ENCODE measurements at regions not wholly inside any gene's neighbourhood (a gene's known extent, or its start where the extent isn't known, plus 50 kb on each side); places are given as distances from the start of the nearest gene placed in this dataset.

DNA sequence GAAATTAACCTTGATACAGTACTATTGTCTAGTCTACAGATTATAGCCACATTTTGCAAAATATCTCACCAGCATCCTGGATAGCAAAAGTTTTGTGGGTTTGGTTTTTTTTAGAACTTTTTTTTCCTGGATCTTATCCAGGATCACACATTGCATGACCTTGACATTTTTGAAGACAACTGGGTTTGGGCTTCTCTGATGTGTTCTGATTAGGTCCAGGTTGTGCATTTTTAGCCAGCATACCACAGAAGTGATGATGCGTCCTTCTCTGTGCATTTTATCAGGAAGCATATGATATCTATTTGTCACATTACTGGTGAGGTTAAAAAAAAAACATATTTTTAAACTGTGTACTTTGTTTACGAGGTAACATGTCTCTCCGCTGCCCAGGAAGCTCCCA, 221.0 kb upstream of the OSR1 start:
- no peak for DNase-seq

DNA sequence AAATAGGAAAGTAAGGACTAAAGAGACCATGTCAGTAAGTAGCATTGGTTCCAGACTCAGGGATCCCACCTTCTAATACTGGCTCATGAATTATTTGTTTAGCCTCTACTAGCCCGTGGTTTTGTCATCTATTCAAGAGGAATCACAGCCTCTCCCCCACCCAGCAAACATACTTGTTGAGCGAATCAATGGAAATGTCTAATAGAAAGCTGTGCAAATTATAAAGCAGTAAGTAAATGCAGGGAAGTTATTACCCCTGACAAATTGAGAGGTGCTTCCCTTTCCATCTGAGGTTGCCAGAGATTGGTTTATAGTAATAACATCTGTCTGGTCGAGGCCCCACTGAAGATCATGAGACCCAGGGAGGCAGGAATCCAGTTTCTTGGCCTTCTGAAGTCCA, 219.3 kb upstream of the OSR1 start:
- DNase-seq, result no peak

DNA sequence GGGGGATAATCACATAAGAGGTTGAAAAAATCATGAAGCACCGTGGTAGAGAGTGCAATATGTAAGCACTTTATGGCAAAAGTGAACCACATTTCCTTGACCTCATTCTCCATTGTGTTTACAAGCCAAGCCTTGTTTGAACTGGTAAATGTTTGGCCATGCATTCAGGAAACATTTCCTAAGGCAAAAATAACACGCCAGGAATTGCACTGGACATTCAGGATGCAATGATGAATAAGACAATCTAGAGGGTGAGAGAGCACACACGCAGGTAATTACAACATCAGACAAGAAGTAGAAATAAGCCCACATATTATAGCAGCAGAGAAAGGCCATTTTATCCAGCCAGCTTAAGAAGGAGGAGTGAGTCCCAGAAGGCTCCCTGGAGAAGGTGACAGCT, 218.0 kb upstream of the OSR1 start:
- DNase-seq, result no peak

DNA sequence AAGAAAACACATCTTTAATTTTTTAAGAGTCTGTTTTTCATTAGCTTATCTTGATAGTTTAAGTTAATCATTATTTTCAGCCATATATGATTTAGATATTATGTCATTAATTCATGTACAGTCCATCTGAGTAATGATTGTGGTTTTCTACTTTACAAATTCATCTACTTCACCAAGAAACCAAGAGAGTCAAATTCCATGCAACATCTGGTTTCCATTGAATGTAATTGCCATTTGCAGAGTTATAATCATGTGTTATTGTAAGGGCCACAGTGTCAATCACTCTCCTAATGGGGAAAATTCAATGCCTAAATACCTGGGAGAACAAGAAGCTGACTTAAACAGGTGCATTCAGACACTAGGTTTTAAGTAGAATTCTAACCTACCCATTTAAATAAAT, 217.2 kb upstream of the OSR1 start:
- DNase-seq, result no peak

DNA sequence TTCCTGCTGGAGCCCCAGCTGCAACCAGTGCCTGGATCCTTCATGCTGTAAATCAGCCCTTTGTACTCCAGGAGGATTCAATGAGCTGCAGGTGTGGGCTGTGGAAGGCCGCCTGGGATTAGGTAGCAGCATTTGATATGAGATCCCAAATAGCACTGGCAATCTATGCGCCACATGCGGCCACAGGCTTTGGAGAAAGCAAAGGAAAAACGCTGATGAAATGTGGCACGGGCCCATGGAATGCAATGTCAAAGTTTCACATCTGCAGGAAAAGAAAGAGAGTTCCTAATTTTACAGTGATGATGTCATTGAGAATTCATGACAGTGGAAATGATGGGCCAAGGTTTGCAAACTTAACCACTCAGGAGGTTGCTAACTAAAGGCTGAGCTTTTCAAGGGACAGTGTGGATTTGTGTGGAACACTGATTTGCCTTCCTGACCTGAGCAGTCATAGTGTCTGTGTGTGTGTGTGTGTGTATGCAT, 216.4 kb upstream of the OSR1 start:
- DNase-seq, result no peak

DNA sequence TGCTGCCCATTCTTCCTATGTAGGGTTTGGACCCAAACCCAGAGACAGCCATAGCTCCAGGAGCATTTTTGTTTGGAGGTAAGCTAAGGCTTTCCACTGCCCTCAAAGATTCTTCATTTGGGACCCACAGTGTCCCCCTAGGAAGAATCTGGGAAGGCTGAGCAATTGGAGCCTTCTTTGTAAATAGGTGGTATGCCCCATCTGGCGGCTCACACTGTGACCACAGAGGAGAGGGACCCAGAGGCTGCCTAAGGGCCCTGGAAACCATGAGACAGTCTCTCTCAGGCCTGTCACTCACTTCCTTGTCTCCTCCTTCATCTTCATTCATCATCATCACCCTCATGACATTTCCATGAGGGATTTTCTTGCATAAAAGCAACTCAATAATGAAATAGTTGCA, 215.4 kb upstream of the OSR1 start:
- DNase-seq, result no peak

DNA sequence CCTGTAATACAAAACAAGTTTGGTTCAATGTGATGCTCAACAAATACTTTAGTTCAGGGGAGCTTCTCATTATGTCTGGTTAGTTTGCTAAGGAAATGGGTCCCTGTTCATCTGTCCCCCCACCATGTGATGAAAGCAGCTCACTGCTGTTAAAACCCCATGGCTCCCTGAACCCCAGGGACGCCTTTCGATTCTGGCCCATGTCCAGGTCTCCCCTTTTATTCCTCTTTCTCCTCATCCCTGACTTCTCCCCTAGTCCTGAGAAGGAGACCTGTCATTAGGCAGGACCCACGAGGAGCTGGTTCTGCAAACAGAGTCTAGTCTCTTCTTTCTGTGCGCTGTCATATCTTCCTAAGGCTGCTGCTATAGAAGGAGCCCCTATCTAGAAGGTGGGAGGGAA, 213.3 kb upstream of the OSR1 start:
- DNase-seq, result no peak

DNA sequence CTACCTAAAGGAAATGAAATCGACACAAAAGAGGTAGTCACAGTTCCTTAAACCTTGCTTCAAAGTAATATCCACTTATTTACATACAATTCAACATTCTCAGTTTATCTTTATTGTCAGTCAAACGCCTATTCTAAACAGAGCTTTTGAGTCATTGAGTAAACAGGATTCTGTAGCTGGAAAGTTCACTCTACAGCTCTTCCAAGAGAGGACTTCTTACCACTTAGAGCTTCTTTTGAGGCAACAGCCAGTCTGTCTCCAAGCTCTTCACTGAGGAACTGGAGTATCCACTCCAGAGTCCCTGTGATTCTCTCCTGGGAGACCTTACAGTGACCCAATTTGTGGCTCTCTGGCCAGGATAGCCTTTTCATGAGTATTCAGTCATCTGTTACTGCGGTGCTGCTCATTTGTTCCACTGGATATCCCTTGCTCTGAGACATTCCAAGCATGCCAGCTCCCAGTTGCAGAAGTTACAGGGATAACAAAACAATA, 210.9 kb upstream of the OSR1 start:
- no peak for DNase-seq

DNA sequence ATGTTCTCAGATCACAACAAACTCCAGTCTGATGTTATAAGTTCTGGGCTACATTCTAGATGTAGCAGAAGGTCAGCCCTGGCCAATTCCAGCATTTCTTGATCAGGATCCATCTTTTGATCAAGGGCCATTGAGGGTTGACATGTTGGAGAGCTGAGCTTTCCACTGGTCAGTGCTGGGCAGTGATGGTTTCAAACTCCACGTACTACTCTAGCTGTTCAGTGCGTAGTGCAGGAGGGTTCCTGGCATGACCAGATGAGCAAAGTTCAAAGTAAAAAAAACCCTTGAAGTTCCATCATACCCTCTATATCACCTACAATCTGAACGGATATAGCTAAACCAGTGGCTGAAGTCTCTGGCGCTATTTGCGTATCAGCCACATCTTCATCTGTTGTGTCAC, 210.4 kb upstream of the OSR1 start:
- no peak for DNase-seq

DNA sequence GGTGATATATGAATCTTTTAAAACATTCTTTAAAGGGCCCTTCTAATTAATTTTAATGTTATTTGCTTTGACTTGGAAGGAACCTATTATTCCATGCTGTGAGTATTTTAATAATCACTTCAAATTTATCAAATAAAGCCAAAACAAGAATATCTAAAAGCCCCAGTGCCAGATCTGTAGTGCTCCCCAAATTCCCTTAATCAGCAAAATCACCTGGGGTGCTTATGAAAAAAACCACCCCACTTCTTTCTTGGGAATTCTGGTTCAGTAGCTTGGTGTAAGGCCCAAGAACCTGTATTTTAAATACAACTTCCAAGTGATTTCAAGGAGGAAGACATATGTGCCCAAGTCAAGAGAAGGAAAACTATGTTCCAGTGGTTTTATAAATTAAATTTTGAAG, 202.4 kb upstream of the OSR1 start:
- no peak for DNase-seq

DNA sequence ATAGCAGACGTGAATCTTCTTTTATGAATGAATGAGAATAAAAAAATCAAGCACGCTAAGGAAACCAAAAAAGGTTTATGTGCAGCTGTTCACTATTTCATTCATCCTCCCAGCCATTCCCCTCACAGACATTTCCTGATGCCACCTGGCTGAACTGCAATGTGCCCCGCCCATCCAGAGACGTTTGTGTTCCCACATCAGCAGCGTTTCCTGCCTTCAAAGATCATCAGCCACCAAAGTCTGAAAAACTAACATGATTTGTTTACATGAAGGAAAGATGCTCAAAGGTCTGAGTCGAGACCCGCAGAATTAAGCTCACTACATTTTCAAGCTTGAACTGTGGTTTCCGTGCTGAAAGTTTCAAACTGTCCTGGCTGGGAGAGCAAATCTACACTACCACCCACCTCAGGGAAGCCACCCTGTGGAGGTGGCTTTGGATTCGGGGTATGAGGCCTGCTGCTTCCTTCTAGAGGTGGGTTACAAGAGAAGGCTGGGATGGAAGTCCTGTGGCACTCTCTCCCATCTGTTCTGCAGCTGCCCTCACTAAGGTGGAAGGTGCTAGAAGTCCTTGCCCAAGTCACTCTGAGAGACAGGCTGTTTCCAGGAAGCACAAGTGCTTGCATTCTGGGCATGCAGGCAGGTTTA, 201.3 kb upstream of the OSR1 start:
- no peak for DNase-seq

DNA sequence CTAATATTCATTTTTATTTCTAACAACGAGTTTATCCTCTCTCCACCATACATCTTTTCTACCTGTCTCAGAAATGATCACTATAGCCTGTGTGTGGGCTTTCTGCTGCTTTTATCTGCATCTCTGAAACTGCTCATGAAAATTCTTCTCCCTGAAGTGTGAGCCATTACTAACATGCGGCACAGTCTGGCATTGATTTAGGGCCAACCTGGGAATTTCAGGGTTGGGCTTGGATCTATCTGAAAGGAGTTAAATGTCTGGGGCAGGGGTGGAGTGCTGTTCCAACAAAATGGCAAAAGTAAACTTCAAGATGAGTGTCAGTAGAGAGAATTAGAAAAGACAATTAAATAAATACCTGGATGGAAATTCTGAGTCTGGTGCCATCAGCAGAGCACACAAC, 198.2 kb upstream of the OSR1 start:
- DNase-seq, result no peak

DNA sequence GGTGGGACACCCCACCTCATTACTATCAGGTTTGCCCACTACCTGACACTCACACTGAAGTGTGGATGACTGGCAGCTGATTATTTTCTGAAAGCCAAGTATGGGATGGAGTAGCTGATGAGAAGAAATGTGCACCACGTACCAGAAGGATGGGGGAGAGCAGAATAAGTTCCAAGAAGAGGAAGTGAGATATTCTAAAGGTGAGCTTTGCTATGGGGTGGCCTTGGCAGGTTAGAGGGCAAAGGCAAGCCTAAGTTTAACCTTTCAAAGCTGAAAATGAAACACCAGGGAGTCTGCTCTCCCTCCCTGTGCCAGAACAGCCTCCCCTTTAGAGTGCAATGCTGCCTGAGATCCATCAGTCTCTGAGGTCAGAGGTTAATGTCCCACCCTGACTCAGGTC, 196.1 kb upstream of the OSR1 start:
- DNase-seq, result no peak

DNA sequence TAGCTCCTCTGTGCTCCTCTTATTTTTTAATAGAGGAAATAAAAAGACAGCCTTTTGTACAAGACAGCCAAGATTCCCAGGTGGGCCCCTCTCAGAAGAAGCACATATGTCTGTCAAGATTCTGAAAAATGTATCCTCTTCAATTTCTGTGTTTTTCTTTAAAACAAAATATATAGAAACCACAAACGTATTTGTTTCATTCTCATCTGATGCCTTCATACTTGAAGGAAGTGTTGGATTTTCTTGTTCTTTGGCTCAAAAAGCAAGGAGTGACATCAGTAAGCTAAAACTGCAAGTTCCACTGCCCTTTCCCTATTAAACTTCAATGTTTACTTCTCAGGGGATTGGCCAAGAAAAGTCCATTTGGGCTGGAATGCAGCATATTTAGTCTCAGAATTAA, 193.8 kb upstream of the OSR1 start:
- no peak for DNase-seq

DNA sequence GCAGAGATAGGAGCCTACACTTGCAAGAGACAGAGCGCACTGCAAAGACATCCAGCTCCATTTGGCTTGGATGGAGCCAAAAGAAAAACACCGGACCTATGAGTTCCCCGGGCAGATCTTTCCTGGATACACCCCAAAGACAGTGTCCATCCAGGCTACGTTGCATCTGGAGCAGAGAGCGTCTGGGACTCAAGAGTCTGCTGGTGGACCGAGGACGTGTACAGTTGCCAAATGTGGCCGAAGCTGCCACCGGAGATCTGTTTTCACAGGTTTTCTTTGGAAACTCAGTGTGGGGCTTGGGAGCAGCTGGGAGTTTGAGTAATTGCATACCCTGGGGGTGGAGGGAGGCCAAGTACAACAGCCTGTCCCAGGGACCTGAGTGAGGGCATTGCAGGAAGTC, 192.3 kb upstream of the OSR1 start:
- DNase-seq, result no peak

DNA sequence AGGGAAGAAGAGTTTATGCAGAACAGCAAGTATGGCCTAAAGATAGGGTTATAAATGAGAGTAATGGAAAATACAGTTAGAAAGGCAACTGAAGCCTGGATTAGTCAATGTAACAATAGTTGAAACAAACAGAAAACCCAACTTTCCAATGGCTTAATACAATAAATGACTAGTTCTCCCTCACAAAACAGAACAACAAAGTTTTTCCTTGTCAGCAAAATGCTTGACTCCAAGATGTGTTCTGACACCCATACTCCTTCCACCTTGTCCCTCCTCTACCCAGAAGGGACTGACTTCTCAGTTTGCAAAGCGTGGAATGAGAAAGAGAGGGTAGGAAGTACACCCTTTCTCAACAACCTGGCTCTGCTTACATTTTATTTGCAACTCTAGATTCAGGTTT, 191.4 kb upstream of the OSR1 start:
- DNase-seq, result no peak

DNA sequence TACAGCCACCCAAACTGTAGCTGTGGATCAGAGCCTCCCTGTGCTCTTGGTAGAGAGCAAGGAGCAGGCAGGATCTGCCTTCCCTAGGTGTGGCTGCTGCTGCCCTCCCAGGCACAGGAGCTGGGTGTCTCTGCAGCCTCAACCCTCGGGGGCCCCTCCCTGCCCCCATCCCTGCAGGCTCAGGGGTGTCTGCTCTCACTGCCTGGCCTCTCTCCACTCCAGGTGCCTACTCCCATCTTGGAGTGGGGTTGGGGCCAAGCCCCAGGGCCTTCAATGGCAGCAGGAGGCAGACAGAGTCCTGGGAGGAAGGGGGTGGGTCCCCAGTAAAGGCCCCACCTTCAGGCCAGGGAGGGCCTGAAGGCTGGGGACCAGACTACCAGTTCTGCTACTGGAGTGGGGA, 189.7 kb upstream of the OSR1 start:
- no peak for DNase-seq

DNA sequence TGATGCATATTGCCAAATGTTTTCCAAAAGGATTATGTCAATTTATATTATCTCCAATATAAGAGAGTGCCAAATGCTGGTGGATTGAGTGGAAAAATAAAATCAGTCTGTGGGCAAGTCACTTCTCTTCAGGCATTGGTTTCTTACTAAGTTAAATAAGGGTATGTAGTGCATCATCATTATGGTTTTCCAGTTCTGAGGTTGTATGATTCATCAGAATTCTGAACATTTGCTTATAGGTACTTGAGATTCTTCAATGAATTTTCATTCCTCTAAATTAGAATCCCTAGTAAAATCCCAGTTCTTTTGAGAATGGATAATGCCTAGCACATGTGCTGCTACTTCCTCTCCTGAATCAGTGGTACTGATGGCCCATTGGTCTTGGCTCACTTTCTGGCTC, 188.9 kb upstream of the OSR1 start:
- DNase-seq, result no peak

DNA sequence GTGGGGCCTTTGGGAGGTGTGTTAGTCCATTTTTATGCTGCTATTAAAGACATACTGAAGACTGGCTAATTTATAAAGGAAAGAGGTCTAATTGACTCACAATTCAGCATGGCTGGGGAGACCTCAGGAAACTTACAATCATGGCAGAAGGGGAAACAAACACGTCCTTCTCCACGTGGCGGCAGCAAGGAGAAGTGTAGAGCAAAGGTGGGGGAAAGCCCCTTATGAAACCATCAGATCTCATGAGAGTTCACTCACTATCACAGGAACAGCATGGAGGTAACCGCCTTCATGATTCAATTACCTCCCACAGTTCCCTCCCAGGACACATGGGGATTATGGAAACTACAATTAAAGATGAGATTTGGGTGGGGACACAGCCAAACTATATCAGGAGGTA, 187.1 kb upstream of the OSR1 start:
- DNase-seq, result no peak

DNA sequence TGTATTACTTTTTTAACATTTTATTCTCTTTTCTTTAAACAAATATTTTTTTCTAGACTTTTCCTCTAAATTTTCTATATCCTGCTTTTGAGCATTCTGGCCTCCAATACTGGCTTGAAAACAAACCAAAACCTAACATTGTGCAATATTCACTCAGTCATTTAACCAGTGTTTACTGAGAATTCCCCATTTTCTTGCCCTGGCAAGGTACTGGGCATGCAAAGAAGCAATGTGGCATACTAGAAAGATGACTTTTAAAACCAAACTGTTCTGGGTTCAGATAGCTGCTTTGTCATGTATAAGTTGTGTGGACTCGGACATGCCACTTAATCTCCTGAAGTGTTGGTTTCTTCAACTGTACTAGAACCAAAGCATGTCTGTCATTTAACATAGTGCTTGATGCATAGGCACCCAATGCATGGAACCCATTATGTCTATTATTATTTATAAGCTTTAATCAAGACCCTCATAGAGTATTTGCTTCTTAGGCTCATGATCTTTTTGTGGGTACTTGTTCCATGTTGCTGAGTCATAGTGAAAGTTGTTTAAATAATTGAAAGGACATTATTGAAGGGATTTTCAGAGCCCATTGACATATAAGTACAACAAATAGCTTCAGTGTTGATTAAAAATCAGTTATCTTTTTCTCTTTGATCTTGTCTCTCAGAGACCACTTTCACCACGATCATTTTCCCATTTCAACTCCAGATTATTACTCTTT, 185.4 kb upstream of the OSR1 start:
- no peak for DNase-seq

DNA sequence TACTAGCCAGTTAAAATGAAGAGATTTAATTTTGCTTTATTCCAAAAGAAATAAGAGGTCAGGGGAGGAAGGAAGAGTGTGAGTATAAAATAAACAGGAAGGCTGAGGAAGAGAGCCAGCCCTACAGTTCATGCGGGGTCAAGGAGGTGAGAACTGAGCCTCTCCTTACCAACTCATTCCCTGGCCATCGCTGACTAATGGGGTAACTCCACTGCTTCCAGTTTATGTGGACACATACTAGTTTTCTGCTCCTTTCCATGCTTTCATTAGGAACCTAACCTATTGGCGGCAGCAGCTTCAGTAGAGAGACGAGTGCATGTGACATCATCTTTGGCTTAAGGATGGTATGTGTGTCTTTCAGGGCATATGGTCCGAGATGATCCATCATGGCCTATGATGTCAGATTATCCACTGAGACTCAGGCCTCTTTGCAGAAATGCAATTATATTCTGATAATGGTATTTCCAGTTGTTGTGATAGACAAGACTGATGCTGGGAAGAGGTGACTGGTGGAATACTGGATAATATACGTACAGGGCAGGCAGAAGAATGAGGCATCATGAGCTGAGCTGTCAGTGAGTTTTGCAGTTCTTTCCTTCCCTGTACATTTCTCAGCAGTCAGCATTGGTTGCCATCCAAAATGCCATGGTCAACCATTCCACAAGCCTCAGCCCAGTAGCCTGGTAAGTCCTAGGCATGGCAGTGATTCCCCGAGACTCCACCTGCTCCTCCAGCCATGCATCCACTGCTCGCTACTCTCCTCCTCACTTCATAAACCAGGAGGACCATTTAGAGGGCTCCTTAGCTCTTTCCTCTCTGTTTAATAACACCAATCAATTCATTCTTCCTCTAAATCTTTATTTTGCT, 184.6 kb upstream of the OSR1 start:
- DNase-seq, result no peak

DNA sequence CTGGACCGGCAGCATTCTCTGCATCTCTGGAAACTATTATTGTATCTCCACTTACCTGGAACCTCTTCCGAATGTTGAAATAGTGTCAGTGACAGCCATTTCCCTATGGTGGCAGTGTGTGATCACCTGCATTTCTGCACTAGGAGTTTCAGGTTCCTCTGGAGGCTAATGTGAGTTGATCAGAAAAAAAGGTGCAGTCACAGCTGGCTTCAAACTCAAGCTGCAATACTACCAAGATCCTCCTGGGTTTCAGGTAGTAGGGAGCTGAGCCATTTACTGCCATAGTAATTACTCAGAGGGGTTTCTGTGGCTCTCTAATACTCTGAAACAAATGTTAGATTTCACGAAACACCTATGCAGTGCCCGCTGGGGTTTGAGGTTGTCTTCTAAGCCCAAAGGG, 183.5 kb upstream of the OSR1 start:
- no peak for DNase-seq

DNA sequence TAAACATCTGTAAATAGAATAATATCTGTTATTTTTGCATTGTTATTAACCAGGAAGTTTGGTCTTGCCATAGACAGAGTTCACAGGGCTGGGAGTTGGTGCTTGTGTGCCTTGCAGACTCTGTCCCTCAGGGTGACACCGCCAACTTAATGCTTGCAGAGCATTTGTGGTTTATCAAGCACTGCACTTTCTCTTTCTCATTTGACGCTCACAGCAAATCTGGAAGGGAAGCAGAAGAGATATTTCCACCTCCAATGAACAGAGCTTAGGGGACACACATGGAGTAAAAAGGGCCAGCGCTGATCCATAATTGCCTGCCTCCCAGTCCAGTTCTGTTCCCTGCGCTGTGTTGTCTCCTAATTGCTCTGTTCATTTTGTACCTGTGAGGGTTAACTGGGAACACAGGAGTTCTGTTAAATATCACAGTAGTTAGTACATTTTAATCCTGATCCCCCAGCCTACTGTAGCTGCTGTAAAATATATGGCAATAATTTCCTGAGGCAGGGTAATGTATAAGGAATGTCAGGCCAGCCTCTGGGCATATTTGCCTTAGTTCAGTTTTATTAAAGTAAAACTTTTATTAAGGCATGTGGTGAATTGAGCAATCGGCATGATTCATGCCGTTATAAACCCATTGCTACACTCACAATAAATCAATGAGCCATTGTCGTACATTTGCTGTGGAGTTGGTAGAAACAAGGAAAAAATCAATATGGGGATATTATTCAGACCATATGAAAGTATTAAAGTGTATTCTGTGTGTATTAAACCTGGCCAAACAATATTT, 182.5 kb upstream of the OSR1 start:
- DNase-seq, result no peak
